ENCODE measurements at regions not wholly inside any gene's neighbourhood (a gene's known extent, or its start where the extent isn't known, plus 50 kb on each side); places are given as distances from the start of the nearest gene placed in this dataset.

DNA sequence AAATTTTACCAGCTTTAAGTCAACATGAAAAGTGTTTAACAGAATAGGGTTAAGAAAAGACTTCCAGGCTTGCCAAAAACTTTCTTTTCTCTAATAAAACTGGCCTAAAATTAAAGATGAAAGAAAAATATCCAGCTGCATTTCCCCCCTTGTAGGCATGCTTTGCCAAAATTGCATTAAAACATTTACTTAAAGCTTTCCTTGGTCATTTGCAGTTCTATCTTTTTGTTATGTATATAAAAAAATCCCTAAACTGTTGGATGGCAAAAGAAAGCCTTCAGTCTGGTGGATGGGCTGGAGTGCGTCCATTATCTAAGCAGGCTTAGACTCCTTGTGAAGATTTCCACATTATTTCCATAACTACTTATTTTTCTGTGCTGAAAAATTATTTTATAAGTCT lies 105.4 kb upstream of the DSEL start:
- DNase-seq = no peak

GRCh38 chr18:67621049-67621713 lies 104.7 kb upstream of the DSEL start:
- DNase-seq = no peak

GRCh38 chr18:67618061-67618460 lies 101.5 kb upstream of the DSEL start:
- no peak for DNase-seq

- no peak for DNase-seq
These were observed 99.4 kb upstream of the DSEL start for GRCh38 chr18:67615876-67616275.

DNA sequence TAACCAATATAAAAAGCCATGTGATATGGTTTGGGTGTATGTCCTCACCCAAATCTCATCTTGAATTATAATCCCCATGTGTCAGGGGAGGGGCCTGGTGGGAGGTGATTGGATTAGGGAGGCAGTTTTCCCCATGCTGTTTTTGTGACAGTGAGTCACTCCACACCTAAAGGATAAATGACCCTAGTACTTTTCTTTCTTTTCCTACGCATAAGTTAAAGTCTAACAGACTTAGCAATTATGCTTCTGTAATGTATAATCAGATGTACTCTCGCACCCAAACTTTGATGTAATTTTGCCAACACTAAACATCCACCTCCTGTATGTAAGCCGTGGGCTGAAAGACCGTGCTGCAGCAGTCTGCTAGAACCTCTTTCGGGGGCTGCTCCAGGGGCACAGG lies 97.2 kb upstream of the DSEL start:
- no peak for DNase-seq

DNA sequence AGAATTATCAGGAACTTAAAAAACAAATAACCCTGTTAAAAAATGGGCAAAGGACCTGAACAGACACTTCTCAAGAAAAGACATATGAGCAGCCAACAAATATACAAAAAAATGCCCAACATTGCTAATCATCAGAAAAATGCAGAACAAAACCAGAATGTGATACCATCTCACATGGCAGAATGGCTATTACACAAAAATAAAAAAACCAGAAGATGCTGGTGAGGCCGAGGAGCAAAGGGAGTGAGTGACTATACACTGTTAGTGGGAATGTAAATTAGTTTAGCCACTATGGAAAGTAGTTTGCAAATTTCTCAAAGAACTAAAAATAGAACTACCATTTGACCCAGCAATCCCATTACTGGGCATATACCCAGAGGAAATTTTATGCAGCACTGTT lies 95.8 kb upstream of the DSEL start:
- DNase-seq = no peak

- no peak for DNase-seq
These were observed 92.2 kb upstream of the DSEL start for GRCh38 chr18:67608615-67609273.

- DNase-seq = no peak
These were observed 91.7 kb upstream of the DSEL start for GRCh38 chr18:67608191-67608590.

- no peak for DNase-seq
These were observed 84.0 kb upstream of the DSEL start for GRCh38 chr18:67600181-67601180.

DNA sequence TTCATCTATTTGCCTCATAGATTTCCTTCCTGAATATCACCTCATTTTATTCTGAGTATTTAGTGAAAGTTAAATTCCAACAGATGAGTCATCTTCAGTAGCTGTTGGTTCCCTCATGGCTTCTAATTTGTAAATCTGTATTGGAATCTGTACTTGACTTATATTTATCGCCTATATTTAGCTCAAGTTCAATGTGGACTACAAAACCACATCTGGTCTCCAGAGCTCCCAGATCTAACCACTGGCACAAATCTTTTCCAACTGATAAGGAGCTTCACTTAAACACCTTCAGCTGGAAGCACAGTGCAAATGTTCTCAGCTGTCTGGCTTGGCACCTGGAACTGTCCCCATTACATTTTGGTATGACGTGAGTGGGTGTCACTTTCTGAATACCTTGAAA lies 82.8 kb upstream of the DSEL start:
- DNase-seq = no peak

GRCh38 chr18:67597759-67598158 lies 81.2 kb upstream of the DSEL start:
- no peak for DNase-seq

DNA sequence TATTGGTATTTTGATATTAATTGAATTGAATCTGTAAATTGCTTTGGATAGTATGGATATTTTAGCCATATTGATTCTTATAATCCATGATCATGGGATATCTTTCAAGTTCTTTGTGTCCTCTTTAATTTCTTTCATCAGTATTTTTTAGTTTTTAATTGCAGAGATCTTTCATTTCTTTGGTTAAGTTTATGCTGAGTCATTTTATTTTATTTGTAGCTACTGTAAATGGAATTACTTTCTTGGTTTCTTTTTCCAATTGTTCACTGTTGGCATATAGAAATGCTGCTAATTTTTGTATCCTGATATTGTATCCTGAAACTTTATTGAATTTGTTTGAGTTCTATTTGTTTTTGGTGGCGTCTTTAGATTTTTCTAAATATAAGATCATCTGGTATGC lies 79.5 kb upstream of the DSEL start:
- no peak for DNase-seq

DNA sequence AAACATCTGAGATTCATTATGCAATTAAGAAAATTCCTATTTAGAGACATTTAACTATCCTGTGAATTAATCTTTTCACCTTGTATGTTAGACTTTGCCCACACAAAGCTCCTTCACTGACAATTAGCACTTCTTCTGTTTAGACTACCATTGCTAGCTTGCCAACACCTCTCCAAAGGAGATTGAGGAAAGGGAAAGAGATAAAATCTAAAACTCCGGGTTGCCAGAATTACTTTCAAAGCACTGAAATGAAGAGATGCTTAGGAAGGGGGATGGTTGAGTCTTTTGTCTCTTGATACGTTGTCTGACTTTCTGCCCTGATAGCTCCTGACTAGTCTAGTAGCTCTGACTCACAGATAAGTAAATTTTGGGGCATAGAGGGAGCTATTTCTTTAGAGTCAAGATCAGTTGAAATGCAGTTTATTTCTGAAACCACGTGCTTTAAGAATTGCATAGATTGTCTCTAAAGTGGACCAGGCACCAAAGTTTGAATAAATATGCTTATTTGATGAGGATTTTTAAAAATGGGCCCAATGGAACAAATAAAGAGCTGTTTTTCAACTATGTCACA lies 74.1 kb upstream of the DSEL start:
- no peak for DNase-seq

DNA sequence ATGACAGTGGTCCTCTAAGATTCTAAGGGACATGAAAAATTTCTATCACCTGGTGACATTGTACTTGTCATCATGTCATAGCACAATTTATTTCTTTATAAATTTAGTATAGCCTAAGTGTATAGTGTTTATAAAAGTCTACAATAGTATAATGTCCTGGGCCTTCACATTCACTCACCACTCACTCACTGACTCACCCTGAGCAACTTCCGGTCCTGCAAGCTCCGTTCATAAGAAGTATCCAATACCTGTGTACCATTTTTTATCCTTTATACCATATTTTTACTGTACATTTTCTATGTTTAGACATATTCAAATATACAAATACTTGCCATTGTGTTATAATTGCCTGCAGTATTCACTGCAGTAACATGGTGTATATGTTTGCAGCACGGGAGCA lies 72.8 kb upstream of the DSEL start:
- no peak for DNase-seq

- DNase-seq = no peak
These were observed 69.6 kb upstream of the DSEL start for GRCh38 chr18:67586101-67586500.

GRCh38 chr18:67583621-67584020 lies 67.1 kb upstream of the DSEL start:
- DNase-seq = no peak

DNA sequence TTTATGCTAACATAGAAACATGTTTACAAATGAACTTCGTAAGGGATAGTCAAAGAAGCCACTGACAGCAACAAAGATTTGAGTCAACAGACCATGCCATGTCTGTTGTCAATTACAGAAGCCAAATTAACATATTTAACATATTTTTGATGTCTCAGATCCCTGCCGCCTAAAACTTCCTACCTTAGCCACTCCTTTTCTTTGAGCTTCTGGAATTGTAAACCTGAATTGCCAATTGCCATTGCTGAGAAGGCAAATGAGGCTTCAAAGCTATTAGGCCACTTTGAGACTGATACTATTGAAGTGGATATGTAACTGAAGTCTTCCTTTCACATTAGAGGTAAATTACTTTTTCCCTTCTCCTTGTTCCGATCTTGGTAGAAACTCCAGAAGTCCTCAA lies 66.0 kb upstream of the DSEL start:
- DNase-seq = no peak

- no peak for DNase-seq
These were observed 64.7 kb upstream of the DSEL start for GRCh38 chr18:67581178-67581577.

- no peak for DNase-seq
These were observed 60.9 kb upstream of the DSEL start for GRCh38 chr18:67577386-67577785.

DNA sequence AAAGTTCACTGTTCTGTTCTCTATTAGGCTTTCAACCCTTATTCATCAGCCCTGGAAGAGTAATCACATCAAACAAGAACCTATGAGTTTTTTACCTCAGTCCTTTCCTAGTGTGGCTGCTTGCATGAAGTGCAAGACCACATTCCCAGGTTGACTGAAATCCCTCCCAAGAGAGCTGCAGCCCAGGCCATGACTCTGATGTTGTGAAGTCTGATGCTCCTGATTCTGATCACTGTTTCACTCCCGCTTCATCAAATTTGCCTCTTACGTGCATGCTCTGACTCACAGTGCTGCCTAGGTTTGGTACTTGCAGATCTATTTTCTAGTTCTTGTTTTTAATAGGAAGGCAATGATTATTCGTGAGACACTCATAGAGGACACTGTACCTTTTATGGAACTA lies 58.2 kb upstream of the DSEL start:
- DNase-seq = no peak

DNA sequence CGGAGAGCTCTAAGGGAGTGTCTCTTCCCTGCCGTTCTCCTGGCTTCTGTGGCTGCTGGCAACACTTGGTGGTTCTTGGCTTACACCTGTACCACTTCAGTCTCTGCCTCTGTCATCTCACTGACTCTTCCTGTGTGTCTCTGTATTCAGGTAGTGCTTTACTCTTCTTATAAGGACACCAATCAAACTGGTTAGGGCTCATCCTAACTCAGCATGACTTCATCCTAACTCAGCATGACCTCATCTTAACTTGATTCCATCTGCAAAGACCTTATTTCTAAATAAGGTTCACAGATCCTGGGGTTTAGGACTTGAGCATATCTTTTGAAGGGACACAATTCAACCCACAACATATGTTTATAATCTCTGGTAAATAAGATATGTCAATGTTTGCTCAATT lies 51.6 kb upstream of the DSEL start:
- DNase-seq = no peak

Data from GOT3 (cell line).